ENCODE measurements at regions not wholly inside any gene's neighbourhood (a gene's known extent, or its start where the extent isn't known, plus 50 kb on each side); places are given as distances from the start of the nearest gene placed in this dataset.

- Mint-ChIP-seq H3K36me3 (ENCODE audit: low read depth) (no peaks in the 10 kb centered on the region), H3K4me1 (peaks cover 29% of the 10 kb centered on the region), H3K27me3 (ENCODE audit: low read depth) (no peaks in the 10 kb centered on the region), H3K27ac (ENCODE audit: unreplicated experiment) (peak overlapping the region; percentile 73), H3K4me3 (no peak overlapping the region), H3K9me3 (no peaks in the 10 kb centered on the region)
- TF ChIP-seq, protein P1, sequence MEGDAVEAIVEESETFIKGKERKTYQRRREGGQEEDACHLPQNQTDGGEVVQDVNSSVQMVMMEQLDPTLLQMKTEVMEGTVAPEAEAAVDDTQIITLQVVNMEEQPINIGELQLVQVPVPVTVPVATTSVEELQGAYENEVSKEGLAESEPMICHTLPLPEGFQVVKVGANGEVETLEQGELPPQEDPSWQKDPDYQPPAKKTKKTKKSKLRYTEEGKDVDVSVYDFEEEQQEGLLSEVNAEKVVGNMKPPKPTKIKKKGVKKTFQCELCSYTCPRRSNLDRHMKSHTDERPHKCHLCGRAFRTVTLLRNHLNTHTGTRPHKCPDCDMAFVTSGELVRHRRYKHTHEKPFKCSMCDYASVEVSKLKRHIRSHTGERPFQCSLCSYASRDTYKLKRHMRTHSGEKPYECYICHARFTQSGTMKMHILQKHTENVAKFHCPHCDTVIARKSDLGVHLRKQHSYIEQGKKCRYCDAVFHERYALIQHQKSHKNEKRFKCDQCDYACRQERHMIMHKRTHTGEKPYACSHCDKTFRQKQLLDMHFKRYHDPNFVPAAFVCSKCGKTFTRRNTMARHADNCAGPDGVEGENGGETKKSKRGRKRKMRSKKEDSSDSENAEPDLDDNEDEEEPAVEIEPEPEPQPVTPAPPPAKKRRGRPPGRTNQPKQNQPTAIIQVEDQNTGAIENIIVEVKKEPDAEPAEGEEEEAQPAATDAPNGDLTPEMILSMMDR (conservative IDR thresholded peaks at IDR 0.05) = no peak
- no peak for DNase-seq (ENCODE audit: low read depth, low spot score)
Measured at GRCh38 chr3:188054541-188054940, 99.4 kb upstream of the LPP start.

DNA sequence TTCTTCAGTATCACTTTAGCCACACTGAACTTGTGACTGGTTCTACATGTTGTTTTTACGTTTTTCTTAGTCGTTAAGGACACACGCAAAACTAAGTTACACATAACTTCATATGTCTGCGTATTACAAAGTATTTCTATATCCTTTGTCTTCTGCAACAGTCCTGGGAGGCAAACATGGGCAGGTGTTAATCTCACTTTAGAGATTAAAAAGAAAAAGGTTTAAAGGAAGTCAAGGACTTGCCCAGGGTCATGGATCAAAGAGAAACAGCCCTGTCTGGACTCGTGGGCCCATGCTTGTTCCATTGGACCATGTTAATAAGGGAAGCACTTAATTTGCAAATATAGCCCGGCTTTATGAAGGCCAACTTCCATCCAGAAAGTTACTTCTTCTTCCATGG, 98.6 kb upstream of the LPP start:
- TF ChIP-seq, protein P1 (conservative IDR thresholded peaks at IDR 0.05) = no peak
- no peak overlapping the region for H3K4me3 Mint-ChIP-seq
- H3K27ac Mint-ChIP-seq (ENCODE audit: unreplicated experiment) = no peak overlapping the region
- H3K9me3 Mint-ChIP-seq = no peaks in the 10 kb centered on the region
- DNase-seq (ENCODE audit: low read depth, low spot score) = no peak
- no peaks in the 10 kb centered on the region for H3K27me3 Mint-ChIP-seq (ENCODE audit: low read depth)
- no peaks in the 10 kb centered on the region for H3K36me3 Mint-ChIP-seq (ENCODE audit: low read depth)
- peaks cover 29% of the 10 kb centered on the region for H3K4me1 Mint-ChIP-seq

GRCh38 chr3:188057124-188057523, 96.8 kb upstream of the LPP start:
- Mint-ChIP-seq H3K36me3 (ENCODE audit: low read depth) (no peaks in the 10 kb centered on the region), H3K27ac (ENCODE audit: unreplicated experiment) (no peak overlapping the region), H3K4me1 (peaks cover 23% of the 10 kb centered on the region), H3K27me3 (ENCODE audit: low read depth) (no peaks in the 10 kb centered on the region), H3K9me3 (no peaks in the 10 kb centered on the region), H3K4me3 (no peak overlapping the region)
- TF ChIP-seq, protein P1 (conservative IDR thresholded peaks at IDR 0.05) = no peak
- no peak for DNase-seq (ENCODE audit: low read depth, low spot score)

DNA sequence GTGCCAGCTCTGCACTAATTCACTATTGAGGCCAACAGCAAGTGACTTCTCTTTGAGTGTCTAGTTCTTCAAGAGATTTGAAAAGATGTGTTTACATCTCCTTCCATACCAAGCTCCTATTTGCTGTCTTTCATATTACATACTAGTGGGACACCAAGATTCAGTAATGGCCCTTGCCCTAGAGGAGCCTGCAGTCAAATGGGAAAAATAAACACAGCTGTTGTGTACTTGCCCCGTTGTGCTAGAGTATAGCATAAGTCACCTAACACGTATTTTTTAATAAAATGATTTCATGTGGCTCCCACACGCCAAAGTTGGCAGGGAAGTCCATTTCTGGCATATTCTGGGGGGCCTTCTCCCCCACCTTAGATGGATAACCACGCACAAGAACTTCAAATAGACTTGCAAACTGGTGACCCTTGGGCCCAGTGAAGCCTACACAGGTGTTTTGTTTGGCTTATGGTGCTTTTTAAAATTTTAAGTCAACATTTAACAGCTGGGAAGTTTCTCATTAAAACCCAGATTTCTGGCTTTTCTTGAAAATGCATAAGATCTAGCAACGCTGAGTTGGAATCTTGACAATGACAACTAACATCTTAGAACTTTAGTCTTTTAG, 95.3 kb upstream of the LPP start:
- Mint-ChIP-seq H3K36me3 (ENCODE audit: low read depth) (no peaks in the 10 kb centered on the region), H3K27ac (ENCODE audit: unreplicated experiment) (no peak overlapping the region), H3K4me3 (no peak overlapping the region), H3K27me3 (ENCODE audit: low read depth) (no peaks in the 10 kb centered on the region), H3K9me3 (no peaks in the 10 kb centered on the region), H3K4me1 (peaks cover 9% of the 10 kb centered on the region)
- TF ChIP-seq, protein P1 (conservative IDR thresholded peaks at IDR 0.05) = no peak
- no peak for DNase-seq (ENCODE audit: low read depth, low spot score)

DNA sequence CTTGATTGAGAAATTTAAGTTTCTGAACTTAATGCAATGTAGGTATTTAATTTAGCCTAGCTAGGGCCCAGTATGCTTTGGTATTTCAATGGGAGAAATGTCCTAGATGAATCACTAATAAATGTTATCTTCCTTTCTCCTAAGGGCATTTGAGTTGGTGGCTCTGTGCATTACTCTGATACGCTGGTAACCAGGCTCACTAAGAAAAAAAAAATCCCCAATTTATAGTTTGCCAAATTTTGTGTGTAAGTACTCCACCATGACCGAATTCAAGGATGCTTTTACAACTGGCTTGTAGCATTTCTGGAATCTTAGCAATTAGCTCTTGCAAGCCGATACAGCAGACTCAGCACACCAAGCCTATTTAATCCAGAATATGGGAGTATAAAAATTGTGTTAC, 94.6 kb upstream of the LPP start:
- no peaks in the 10 kb centered on the region for H3K27me3 Mint-ChIP-seq (ENCODE audit: low read depth)
- no peaks in the 10 kb centered on the region for H3K36me3 Mint-ChIP-seq (ENCODE audit: low read depth)
- no peak overlapping the region for H3K27ac Mint-ChIP-seq (ENCODE audit: unreplicated experiment)
- TF ChIP-seq, protein P1 (conservative IDR thresholded peaks at IDR 0.05) = no peak
- H3K4me1 Mint-ChIP-seq = peaks cover 4% of the 10 kb centered on the region
- H3K4me3 Mint-ChIP-seq = no peak overlapping the region
- no peaks in the 10 kb centered on the region for H3K9me3 Mint-ChIP-seq
- DNase-seq (ENCODE audit: low read depth, low spot score) = no peak

All from neural crest cell (in vitro differentiated cells).